ENCODE measurements at regions not wholly inside any gene's neighbourhood (a gene's known extent, or its start where the extent isn't known, plus 50 kb on each side); places are given as distances from the start of the nearest gene placed in this dataset.

- no peak overlapping the region for H3K27ac ChIP-seq
- WGBS, 5 donors, result 47 to 65% (median 57%) methylated on average over 1 of the region's 1 CpG
- H3K27me3 ChIP-seq (replicated peaks in 1 of 7), result peaks cover 0 to 7% (median 0%) of the 10 kb centered on the region in 7 donors
- DNase-seq, result no peak
- intact Hi-C loops (cut with DNase I; ENCODE audit: low total_unique reads), result loop anchor here (10.0 kb wide), 1 partner anchor 1976 kb away; no protein-coding TSS in a partner anchor
- H3K9me3 ChIP-seq, result peaks cover 0 to 3% (median 0%) of the 10 kb centered on the region in 8 donors
- no peaks in the 10 kb centered on the region for H3K36me3 ChIP-seq
- H3K4me1 ChIP-seq, result no peaks in the 10 kb centered on the region
- TF ChIP-seq CTCF (IDR thresholded peaks at IDR 0.05 in 8 of 11, conservative IDR thresholded peaks at IDR 0.05 in 3 of 11), result no peak
- no peak for TF ChIP-seq POLR2A (IDR thresholded peaks at IDR 0.05)
- no peak for TF ChIP-seq POLR2AphosphoS5 (IDR thresholded peaks at IDR 0.05)
- no peak overlapping the region for H3K4me3 ChIP-seq
Measured at GRCh38 chr12:82529101-82529500, 157.6 kb upstream of the TMTC2 start.

GRCh38 chr12:82529954-82530353 lies 156.8 kb upstream of the TMTC2 start:
- DNase-seq, result no peak
- no peak overlapping the region for H3K4me3 ChIP-seq
- 66 to 76% (median 71%) methylated on average over 3 of the region's 3 CpGs for WGBS, 5 donors
- TF ChIP-seq CTCF (IDR thresholded peaks at IDR 0.05 in 8 of 11, conservative IDR thresholded peaks at IDR 0.05 in 3 of 11), result no peak
- no peak for TF ChIP-seq POLR2AphosphoS5 (IDR thresholded peaks at IDR 0.05)
- TF ChIP-seq POLR2A (IDR thresholded peaks at IDR 0.05), result no peak
- H3K4me1 ChIP-seq, result no peaks in the 10 kb centered on the region
- H3K36me3 ChIP-seq, result no peaks in the 10 kb centered on the region
- H3K27ac ChIP-seq, result no peak overlapping the region
- H3K9me3 ChIP-seq, result peaks cover 0 to 3% (median 0%) of the 10 kb centered on the region in 8 donors
- intact Hi-C loops (cut with DNase I; ENCODE audit: low total_unique reads), result loop anchor here (10.0 kb wide), 1 partner anchor 1975 kb away; no protein-coding TSS in a partner anchor
- peaks cover 0 to 7% (median 0%) of the 10 kb centered on the region in 7 donors for H3K27me3 ChIP-seq (replicated peaks in 1 of 7)

- TF ChIP-seq POLR2AphosphoS5 (IDR thresholded peaks at IDR 0.05) (no peak), CTCF (IDR thresholded peaks at IDR 0.05 in 8 of 11, conservative IDR thresholded peaks at IDR 0.05 in 3 of 11) (no peak), POLR2A (IDR thresholded peaks at IDR 0.05) (no peak)
- H3K9me3 ChIP-seq, result peaks cover 0 to 3% (median 0%) of the 10 kb centered on the region in 8 donors
- no peaks in the 10 kb centered on the region for H3K4me1 ChIP-seq
- H3K4me3 ChIP-seq, result no peak overlapping the region
- intact Hi-C loops (cut with DNase I; ENCODE audit: low total_unique reads), result no loop called here
- peaks cover 0 to 7% (median 0%) of the 10 kb centered on the region in 7 donors for H3K27me3 ChIP-seq (replicated peaks in 1 of 7)
- no peaks in the 10 kb centered on the region for H3K36me3 ChIP-seq
- no peak for DNase-seq
- no peak overlapping the region for H3K27ac ChIP-seq
- WGBS, 5 donors, result 60 to 87% (median 70%) methylated on average over 2 of the region's 2 CpGs
Measured at GRCh38 chr12:82530394-82530793, 156.3 kb upstream of the TMTC2 start.

- WGBS, 5 donors, result 71 to 93% (median 83%) methylated on average over 1 of the region's 1 CpG
- H3K4me1 ChIP-seq, result no peaks in the 10 kb centered on the region
- intact Hi-C loops (cut with DNase I; ENCODE audit: low total_unique reads), result no loop called here
- no peak for DNase-seq
- peaks cover 0 to 3% (median 0%) of the 10 kb centered on the region in 8 donors for H3K9me3 ChIP-seq
- H3K4me3 ChIP-seq, result no peak overlapping the region
- no peaks in the 10 kb centered on the region for H3K36me3 ChIP-seq
- H3K27ac ChIP-seq, result no peak overlapping the region
- no peak for TF ChIP-seq CTCF (IDR thresholded peaks at IDR 0.05 in 8 of 11, conservative IDR thresholded peaks at IDR 0.05 in 3 of 11)
- no peak for TF ChIP-seq POLR2AphosphoS5 (IDR thresholded peaks at IDR 0.05)
- no peak for TF ChIP-seq POLR2A (IDR thresholded peaks at IDR 0.05)
- no peaks in the 10 kb centered on the region for H3K27me3 ChIP-seq (replicated peaks in 1 of 7)
Measured at GRCh38 chr12:82533341-82533740, 153.4 kb upstream of the TMTC2 start.
